HEK293T (cell line): ENCODE measurements at regions not wholly inside any gene's neighbourhood (a gene's known extent, or its start where the extent isn't known, plus 50 kb on each side); places are given as distances from the start of the nearest gene placed in this dataset.

Source experiments
- ARNT ChIP-seq: fragments of 450-650 bp; IDR thresholded peaks from 2 replicates; pipeline ENCODE4 v1.6.1; 2017; ENCODE audit warnings: mild to moderate bottlenecking
- BHLHE40 ChIP-seq: fragments of 450-650 bp; IDR thresholded peaks from 2 replicates; pipeline ENCODE4 v1.6.1; 2016; ENCODE audit warnings: mild to moderate bottlenecking, moderate library complexity, borderline replicate concordance
- ELF4 ChIP-seq: fragments of 450-650 bp; IDR thresholded peaks from 2 replicates; pipeline ENCODE4 v1.6.1; 2017; ENCODE audit warnings: antibody characterized with exemption
- FOXA1 ChIP-seq: fragments of 450-650 bp; IDR thresholded peaks from 2 replicates; pipeline ENCODE4 v1.6.1; 2016; ENCODE audit warnings: mild to moderate bottlenecking
- FOXK2 ChIP-seq: fragments of 450-650 bp; IDR thresholded peaks from 2 replicates; pipeline ENCODE4 v1.6.1; 2016; ENCODE audit warnings: mild to moderate bottlenecking
- FOXM1 ChIP-seq: fragments of 450-650 bp; IDR thresholded peaks from 2 replicates; pipeline ENCODE4 v1.6.1; 2017; ENCODE audit warnings: mild to moderate bottlenecking, borderline replicate concordance
- NFRKB ChIP-seq: fragments of 450-650 bp; IDR thresholded peaks from 2 replicates; pipeline ENCODE4 v1.6.1; 2016; ENCODE audit warnings: mild to moderate bottlenecking, moderate library complexity
- SP1 ChIP-seq: fragments of 450-650 bp; IDR thresholded peaks from 2 replicates; pipeline ENCODE4 v1.6.1; 2017
- SUZ12 ChIP-seq: fragments of 450-650 bp; IDR thresholded peaks from 2 replicates; pipeline ENCODE4 v1.6.1; 2016; ENCODE audit warnings: mild to moderate bottlenecking
- TARDBP ChIP-seq: fragments of 450-650 bp; IDR thresholded peaks from 2 replicates; pipeline ENCODE4 v1.6.1; 2016
- ZNF384 ChIP-seq: fragments of 450-650 bp; IDR thresholded peaks from 2 replicates; pipeline ENCODE4 v1.6.1; 2016
- TF ChIP-seq, protein P1 (sequence below): fragments of 450-650 bp; IDR thresholded peaks from 2 replicates; pipeline ENCODE4 v1.6.1; 2016

DNA sequence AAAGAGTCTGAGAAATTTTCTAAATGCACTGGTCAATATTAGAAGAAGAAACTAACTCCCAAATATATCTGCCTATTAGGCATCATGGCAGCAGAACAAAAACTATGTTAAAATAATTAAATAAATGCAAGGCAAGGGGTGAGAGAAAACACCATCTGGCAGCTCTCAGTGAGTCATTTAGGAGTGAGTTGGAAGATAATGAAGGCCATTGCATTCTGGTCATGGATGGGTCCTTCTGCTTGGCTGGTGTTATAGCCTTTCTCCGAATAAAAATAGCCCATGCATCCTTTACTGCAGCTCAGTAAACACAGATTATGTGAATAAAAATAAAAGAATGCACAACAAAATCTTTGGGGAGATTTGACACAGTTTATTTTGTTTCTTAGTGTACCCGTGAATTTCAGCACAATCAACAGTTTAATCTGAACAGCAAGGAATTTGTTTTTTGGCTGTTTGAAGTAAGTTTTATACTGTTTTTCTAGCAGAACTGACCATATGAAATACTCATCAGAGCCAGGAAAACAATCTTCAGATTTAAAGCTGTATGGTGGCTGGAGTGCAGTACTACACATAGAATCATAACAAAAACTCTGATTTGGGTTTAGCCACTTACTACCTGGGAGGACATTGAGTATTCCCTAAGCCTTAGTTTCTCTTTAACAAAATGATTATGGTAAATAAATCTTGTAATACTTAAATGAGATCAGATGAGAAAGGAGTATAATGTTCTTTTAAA, 225.1 kb upstream of the ITGA4 start:
- TF ChIP-seq TARDBP (no peak), NFRKB (no peak), SP1 (no peak), BHLHE40 (no peak), ELF4 (no peak), SUZ12 (no peak), ARNT (no peak), FOXK2 (no peak), FOXA1 (no peak), FOXM1 (no peak), ZNF384 (no peak)
- TF ChIP-seq, protein P1, sequence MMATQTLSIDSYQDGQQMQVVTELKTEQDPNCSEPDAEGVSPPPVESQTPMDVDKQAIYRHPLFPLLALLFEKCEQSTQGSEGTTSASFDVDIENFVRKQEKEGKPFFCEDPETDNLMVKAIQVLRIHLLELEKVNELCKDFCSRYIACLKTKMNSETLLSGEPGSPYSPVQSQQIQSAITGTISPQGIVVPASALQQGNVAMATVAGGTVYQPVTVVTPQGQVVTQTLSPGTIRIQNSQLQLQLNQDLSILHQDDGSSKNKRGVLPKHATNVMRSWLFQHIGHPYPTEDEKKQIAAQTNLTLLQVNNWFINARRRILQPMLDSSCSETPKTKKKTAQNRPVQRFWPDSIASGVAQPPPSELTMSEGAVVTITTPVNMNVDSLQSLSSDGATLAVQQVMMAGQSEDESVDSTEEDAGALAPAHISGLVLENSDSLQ, result no peak
